Neural progenitor cell (in vitro differentiated cells): ENCODE measurements at regions not wholly inside any gene's neighbourhood (a gene's known extent, or its start where the extent isn't known, plus 50 kb on each side); places are given as distances from the start of the nearest gene placed in this dataset.

Experiments used
- EZH2 ChIP-seq: fragments of 200-600 bp; sonication (generic); IDR thresholded peaks from 2 replicates; pipeline ENCODE4 v1.6.1; 2017; ENCODE audit warnings: antibody characterized with exemption, mild to moderate bottlenecking, moderate library complexity
- EZH2phosphoT487 ChIP-seq: fragments of 200-600 bp; sonication (generic); IDR thresholded peaks from 2 replicates; pipeline ENCODE4 v1.6.1; 2017; ENCODE audit warnings: antibody characterized with exemption
- TF ChIP-seq, protein P1 (sequence below): fragments of 200-600 bp; sonication (generic); IDR thresholded peaks from 2 replicates; pipeline ENCODE4 v1.5.1; 2017; ENCODE audit warnings: antibody characterized with exemption, mild to moderate bottlenecking

DNA sequence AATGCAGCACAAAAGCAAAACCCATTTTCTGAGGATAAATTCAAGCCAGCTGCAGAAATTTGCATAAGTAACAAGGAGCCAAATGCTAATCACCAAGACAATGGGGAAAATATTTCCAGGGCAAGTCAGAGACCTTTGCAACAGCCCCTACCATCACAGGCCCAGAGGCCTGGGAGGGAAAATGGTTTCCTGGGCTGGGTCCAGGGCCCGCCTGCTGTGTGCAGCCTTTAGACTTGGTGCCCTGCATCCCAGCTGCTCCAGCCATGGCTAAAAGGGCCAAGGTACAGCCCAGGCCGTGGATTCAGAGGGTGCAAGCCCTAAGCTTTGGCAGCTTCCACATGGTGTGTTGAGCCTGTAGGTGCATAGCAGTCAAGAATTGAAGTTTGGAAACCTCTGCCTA lies 309.5 kb upstream of the SGCG start:
- no peak for TF ChIP-seq EZH2
- TF ChIP-seq, protein P1, sequence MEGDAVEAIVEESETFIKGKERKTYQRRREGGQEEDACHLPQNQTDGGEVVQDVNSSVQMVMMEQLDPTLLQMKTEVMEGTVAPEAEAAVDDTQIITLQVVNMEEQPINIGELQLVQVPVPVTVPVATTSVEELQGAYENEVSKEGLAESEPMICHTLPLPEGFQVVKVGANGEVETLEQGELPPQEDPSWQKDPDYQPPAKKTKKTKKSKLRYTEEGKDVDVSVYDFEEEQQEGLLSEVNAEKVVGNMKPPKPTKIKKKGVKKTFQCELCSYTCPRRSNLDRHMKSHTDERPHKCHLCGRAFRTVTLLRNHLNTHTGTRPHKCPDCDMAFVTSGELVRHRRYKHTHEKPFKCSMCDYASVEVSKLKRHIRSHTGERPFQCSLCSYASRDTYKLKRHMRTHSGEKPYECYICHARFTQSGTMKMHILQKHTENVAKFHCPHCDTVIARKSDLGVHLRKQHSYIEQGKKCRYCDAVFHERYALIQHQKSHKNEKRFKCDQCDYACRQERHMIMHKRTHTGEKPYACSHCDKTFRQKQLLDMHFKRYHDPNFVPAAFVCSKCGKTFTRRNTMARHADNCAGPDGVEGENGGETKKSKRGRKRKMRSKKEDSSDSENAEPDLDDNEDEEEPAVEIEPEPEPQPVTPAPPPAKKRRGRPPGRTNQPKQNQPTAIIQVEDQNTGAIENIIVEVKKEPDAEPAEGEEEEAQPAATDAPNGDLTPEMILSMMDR, result no peak
- no peak for TF ChIP-seq EZH2phosphoT487
